B cell (primary cell): ENCODE measurements at regions not wholly inside any gene's neighbourhood (a gene's known extent, or its start where the extent isn't known, plus 50 kb on each side); places are given as distances from the start of the nearest gene placed in this dataset.

Experiments used
- ATAC-seq: fragments of 200-7000 bp; cut with Tn5 transposase; one replicate; pipeline ENCODE4 v1.10.0; 2021; ENCODE audit warnings: low read depth, mild to moderate bottlenecking, moderate number of reproducible peaks, moderate library complexity
- CTCF ChIA-PET: fragments of 350-600 bp; sonication (Branson Sonifier 250); formaldehyde crosslinking; loops from one replicate; lab custom pipeline; 2021; ENCODE audit warnings: antibody characterized with exemption, inconsistent platforms; lab: Charles Lee
- POLR2A ChIA-PET: fragments of 350-600 bp; sonication (Branson Sonifier 250); formaldehyde crosslinking; loops from one replicate; lab custom pipeline; 2021; ENCODE audit warnings: antibody characterized with exemption; lab: Charles Lee
- DNase-seq: peaks from one replicate; pipeline ENCODE4 v3.0.0; 2013
- H2AFZ ChIP-seq: 2 replicates; pipeline ENCODE4 v1.6.1; 2012; ENCODE audit warnings: mild to moderate bottlenecking, low read depth, low read length; ENCODE audit not compliant: insufficient read depth, poor library complexity, severe bottlenecking
- H3K27ac ChIP-seq, 2 donors: 1 replicate in 1 of 2; 2 replicates in 1 of 2; pipeline ENCODE4 v1.5.1; 2012 to 2013; ENCODE audit warnings: low read length in 2 of 2, mild to moderate bottlenecking in 2 of 2, moderate library complexity in 1 of 2
- H3K27me3 ChIP-seq, 4 experiments: fragments of 200-600 bp in 1 of 4; sonication (generic) in 1 of 4; replicated peaks in 1 of 4; 1 replicate in 2 of 4; 2 replicates in 2 of 4; pipeline versions ENCODE4 v1.6.1 to v1.7.0; 2013 to 2016; ENCODE audit warnings: low read length in 3 of 4, mild to moderate bottlenecking in 2 of 4, mixed read lengths in 1 of 4, moderate library complexity in 1 of 4; ENCODE audit not compliant: insufficient read depth in 4 of 4, control insufficient read depth in 3 of 4; ENCODE audit errors: control extremely low read depth in 1 of 4
- H3K36me3 ChIP-seq, 2 experiments: replicated peaks in 1 of 2; 1 replicate in 1 of 2; 2 replicates in 1 of 2; pipeline versions ENCODE4 v1.6.1 to v1.7.1; 2013; ENCODE audit warnings: low read length in 1 of 2; ENCODE audit not compliant: insufficient read depth in 2 of 2, control insufficient read depth in 1 of 2; ENCODE audit errors: control extremely low read depth in 1 of 2, extremely low read depth in 1 of 2
- H3K4me1 ChIP-seq, 2 donors: fragments of 200-600 bp in 1 of 2; sonication (generic) in 1 of 2; 1 replicate in 1 of 2; 2 replicates in 1 of 2; pipeline versions ENCODE4 v1.5.1 to v1.6.1; 2013 to 2017; ENCODE audit warnings: low read length in 2 of 2; ENCODE audit not compliant: control insufficient read depth in 2 of 2, insufficient read depth in 2 of 2
- H3K4me2 ChIP-seq: replicated peaks from 2 replicates; pipeline ENCODE3; 2012; ENCODE audit warnings: mild to moderate bottlenecking, low read depth, low read length; ENCODE audit not compliant: poor library complexity, severe bottlenecking
- H3K4me3 ChIP-seq, 5 experiments: fragments of 200-600 bp in 1 of 5; sonication (generic) in 1 of 5; 1 replicate in 3 of 5; 2 replicates in 2 of 5; pipeline versions ENCODE4 v1.5.1 to v1.7.0; 2011 to 2016; ENCODE audit warnings: low read length in 4 of 5, mild to moderate bottlenecking in 4 of 5, low read depth in 2 of 5, control low read depth in 1 of 5, moderate library complexity in 1 of 5; ENCODE audit not compliant: insufficient read depth in 1 of 5; ENCODE audit errors: control extremely low read depth in 1 of 5, extremely low read depth in 1 of 5
- H3K79me2 ChIP-seq: fragments of 200-600 bp; sonication (generic); one replicate; pipeline ENCODE4 v1.6.0; 2016; ENCODE audit warnings: low read length; ENCODE audit not compliant: control insufficient read depth, insufficient read depth
- H3K9ac ChIP-seq: fragments of 200-600 bp; sonication (generic); 2 replicates; pipeline ENCODE4 v1.6.1; 2017; ENCODE audit warnings: mild to moderate bottlenecking, low read length, moderate library complexity
- H3K9me3 ChIP-seq, 3 donors: one replicate each; pipeline versions ENCODE4 v1.6.1 to v1.7.1; 2013; ENCODE audit warnings: low read length in 2 of 3; ENCODE audit not compliant: control insufficient read depth in 2 of 3, insufficient read depth in 1 of 3; ENCODE audit errors: control extremely low read depth in 1 of 3
- H4K20me1 ChIP-seq: 2 replicates; pipeline ENCODE4 v1.6.0; 2012; ENCODE audit warnings: mild to moderate bottlenecking, low read length; ENCODE audit not compliant: insufficient read depth, control insufficient read depth, poor library complexity, severe bottlenecking
- H3K27ac Mint-ChIP-seq: one replicate; pipeline ENCODE4 v1.8.0; 2021; ENCODE audit warnings: mixed read lengths
- H3K27me3 Mint-ChIP-seq: one replicate; pipeline ENCODE4 v1.8.0; 2021; ENCODE audit warnings: mixed read lengths
- H3K4me1 Mint-ChIP-seq: one replicate; pipeline ENCODE4 v1.8.0; 2021; ENCODE audit warnings: mixed read lengths
- H3K4me3 Mint-ChIP-seq: one replicate; pipeline ENCODE4 v1.8.0; 2021; ENCODE audit warnings: mixed read lengths
- H3K9me3 Mint-ChIP-seq: one replicate; pipeline ENCODE4 v1.8.0; 2022; ENCODE audit warnings: mixed read lengths; ENCODE audit not compliant: insufficient read depth
- CTCF ChIP-seq: fragments of 200-600 bp; IDR thresholded peaks from one replicate; pipeline ENCODE4 v1.8.0; 2022; ENCODE audit warnings: antibody characterized with exemption, mild to moderate bottlenecking
- EZH2 ChIP-seq: IDR thresholded peaks from 2 replicates; pipeline ENCODE4 v1.6.1; 2012; ENCODE audit warnings: borderline replicate concordance, low read depth, mild to moderate bottlenecking, moderate library complexity, low read length; ENCODE audit not compliant: insufficient read depth, poor library complexity, severe bottlenecking
- WGBS: methylation state at CpG from one replicate; pipeline ENCODE4 v1.1.5; 2013; ENCODE audit warnings: missing lambda C conversion rate; ENCODE audit not compliant: insufficient coverage; 5-methylcytosine and 5-hydroxymethylcytosine counted together
- intact Hi-C: fragments of 100-400 bp; cut with micrococcal nuclease; formaldehyde crosslinking; loops from one replicate; pipeline ENCODE4 v1.10.0; 2022

DNA sequence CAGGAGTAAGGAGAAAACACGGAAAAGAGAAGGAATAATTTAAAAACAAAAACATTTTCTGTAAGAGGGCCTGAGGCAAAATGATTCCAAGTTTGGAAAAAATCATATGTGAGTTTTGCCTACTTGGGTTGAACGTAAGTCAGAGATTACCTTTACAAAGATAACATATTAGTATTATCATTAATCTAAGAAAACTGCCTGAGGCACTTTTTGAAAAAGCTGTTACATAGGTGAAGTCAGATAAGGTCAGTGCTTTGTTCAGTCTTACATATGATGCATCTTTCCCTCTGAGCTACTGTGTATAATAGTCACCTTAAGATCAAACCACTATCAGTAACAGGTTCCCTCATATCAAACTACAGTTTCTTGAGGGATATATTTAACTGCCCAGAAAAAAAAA is 287.2 kb downstream of the TMA16 start:
- TF ChIP-seq CTCF (no peak), EZH2 (no peak)
- intact Hi-C loops = no loop called here
- DNase-seq (no peak), ATAC-seq (no peak)
- H3K9me3 ChIP-seq = peaks cover 0 to 5% (median 0%) of the 10 kb centered on the region in 3 donors
- H3K4me3 Mint-ChIP-seq = no peak overlapping the region
- no peak overlapping the region for H3K27ac ChIP-seq
- ChIA-PET POLR2A (no interaction called here), CTCF (no interaction called here)
- H2AFZ ChIP-seq = no peak overlapping the region
- H3K4me1 Mint-ChIP-seq = no peaks in the 10 kb centered on the region
- no peak overlapping the region for H3K27ac Mint-ChIP-seq
- no peak overlapping the region for H3K4me3 ChIP-seq
- H3K4me2 ChIP-seq = no peak overlapping the region
- H4K20me1 ChIP-seq = no peaks in the 10 kb centered on the region
- no peaks in the 10 kb centered on the region for H3K4me1 ChIP-seq
- no peaks in the 10 kb centered on the region for H3K79me2 ChIP-seq
- no peaks in the 10 kb centered on the region for H3K36me3 ChIP-seq
- no peak overlapping the region for H3K9ac ChIP-seq
- no CpG with 5 or more reads among the region's 2 CpGs for WGBS
- no peaks in the 10 kb centered on the region for H3K27me3 ChIP-seq
- H3K27me3 Mint-ChIP-seq = peaks cover 33% of the 10 kb centered on the region
- H3K9me3 Mint-ChIP-seq = peaks cover 4% of the 10 kb centered on the region

- Histone ChIP-seq H3K27me3 (no peaks in the 10 kb centered on the region), H3K9me3 (no peaks in the 10 kb centered on the region), H3K9ac (no peak overlapping the region), H3K79me2 (no peaks in the 10 kb centered on the region), H3K27ac (no peak overlapping the region), H3K4me1 (no peaks in the 10 kb centered on the region), H3K4me2 (no peak overlapping the region), H2AFZ (no peak overlapping the region), H3K4me3 (no peak overlapping the region), H3K36me3 (no peaks in the 10 kb centered on the region), H4K20me1 (no peaks in the 10 kb centered on the region)
- intact Hi-C loops = no loop called here
- peaks cover 13% of the 10 kb centered on the region for H3K27me3 Mint-ChIP-seq
- H3K9me3 Mint-ChIP-seq = no peaks in the 10 kb centered on the region
- ChIA-PET CTCF (interaction anchor here (0.9 kb wide), 1 partner anchor 247 kb away, joined by 3 read pairs; no protein-coding TSS in a partner anchor), POLR2A (no interaction called here)
- ATAC-seq (no peak), DNase-seq (no peak)
- no CpG with 5 or more reads among the region's 3 CpGs for WGBS
- H3K4me3 Mint-ChIP-seq = no peak overlapping the region
- TF ChIP-seq EZH2 = no peak
- TF ChIP-seq CTCF = no peak
- H3K27ac Mint-ChIP-seq = no peak overlapping the region
- H3K4me1 Mint-ChIP-seq = no peaks in the 10 kb centered on the region
These were observed 295.7 kb downstream of the TMA16 start for GRCh38 chr4:163790231-163790630.
